GM21360 (cell line): ENCODE measurements at regions not wholly inside any gene's neighbourhood (a gene's known extent, or its start where the extent isn't known, plus 50 kb on each side); places are given as distances from the start of the nearest gene placed in this dataset.

Source experiments
- ATAC-seq: cut with Tn5 transposase; IDR thresholded peaks from one replicate; pipeline ENCODE4 v1.9.1; 2021; ENCODE audit warnings: mild to moderate bottlenecking, moderate library complexity; ENCODE audit not compliant: unreplicated experiment

DNA sequence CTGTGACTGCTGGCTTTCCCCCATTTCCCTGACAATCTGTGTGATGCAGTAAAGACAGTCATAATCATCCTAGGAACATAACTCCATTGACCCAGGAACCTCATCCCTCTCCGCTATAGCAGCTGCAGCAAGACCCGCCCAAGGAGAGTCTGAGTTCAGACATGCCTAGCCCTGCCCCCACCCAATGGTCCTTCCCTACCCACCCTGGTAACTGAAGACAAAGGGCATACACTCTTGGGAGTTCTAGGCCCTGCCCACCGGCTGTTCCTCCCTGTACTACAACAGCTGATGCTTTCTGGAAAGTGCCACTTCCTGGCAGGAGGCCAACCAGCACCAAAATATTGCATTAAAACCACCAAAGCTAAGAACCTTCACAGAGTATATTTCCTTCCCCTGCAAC, 1035.6 kb downstream of the C4orf33 start:
- no peak for ATAC-seq

DNA sequence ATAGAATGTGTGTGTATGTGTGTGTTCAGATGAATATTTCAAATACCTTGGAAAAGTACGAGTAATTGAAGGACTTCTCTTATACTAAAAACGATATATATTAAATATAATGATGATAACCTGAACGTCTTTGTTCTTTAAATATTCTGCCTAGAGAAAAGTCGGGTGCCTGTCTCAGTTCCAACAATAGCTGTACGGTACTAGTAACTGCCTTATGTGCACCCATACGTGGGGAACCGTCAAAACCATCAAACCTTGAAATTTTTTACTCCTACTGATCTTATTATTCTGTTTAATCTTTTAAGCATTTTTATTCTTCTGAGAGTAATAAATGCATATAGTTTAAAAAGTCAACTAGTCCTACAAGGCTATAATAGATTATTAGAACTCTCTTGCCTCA, 1045.7 kb downstream of the C4orf33 start:
- ATAC-seq, result no peak

- no peak for ATAC-seq
These were observed 1047.7 kb downstream of the C4orf33 start for GRCh38 chr4:130143656-130144055.

DNA sequence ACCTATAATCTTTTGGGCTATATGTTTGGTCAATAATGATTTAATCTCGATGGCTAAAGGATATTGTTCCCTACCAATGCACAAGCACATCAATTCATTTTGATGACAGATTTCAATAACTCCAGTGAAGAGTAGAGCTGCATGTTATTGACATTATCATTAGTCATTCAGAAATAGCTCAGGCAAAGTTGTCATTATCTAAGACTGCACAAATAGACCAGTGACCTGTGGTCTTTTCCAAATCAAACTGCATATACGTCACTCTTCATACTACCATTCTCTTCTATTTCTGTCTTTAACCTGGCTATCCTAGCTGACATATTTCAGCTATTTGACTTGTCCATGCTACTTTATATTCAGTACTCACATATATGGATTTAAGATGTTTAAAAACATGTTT, 1050.8 kb downstream of the C4orf33 start:
- ATAC-seq, result no peak

GRCh38 chr4:130147641-130148040, 1051.7 kb downstream of the C4orf33 start:
- no peak for ATAC-seq

- no peak for ATAC-seq
These were observed 1058.9 kb downstream of the C4orf33 start for GRCh38 chr4:130154901-130155300.

DNA sequence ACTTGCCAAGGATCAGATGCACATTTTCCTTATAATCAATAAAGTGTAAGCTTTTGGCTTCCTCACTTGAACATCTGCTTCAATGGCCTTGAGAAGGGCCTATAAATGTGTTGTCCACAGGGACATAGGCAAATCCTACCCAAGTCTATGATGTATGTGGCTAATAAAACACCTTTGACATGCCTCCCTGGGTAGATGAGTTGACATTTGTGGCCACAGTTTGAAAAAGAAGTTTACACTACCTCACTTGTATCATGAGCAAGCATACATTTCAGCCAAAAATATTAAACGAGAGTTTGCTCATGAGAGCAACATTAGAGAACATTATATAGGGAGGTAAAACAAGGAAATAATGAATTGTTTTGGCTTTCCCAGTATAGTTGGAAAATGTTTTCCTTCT, 1067.7 kb downstream of the C4orf33 start:
- no peak for ATAC-seq

DNA sequence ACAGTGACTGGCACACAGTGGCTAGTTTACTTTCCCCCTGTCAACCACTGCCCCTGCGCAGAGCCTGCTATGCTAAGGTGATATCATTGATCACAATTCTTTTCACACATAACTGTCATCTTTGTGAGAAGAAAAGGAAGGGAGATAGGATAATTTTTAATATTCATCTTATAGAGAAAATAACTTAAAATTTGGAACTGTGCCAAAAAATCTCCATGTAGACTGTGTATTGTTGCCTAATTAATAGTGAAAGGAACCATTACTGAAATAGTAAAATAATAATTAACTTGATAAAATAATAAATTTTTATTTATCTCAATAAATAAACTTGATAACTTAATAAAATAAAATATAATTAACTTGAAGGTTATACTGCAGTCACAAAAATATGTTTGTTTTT, 1069.4 kb downstream of the C4orf33 start:
- no peak for ATAC-seq

GRCh38 chr4:130172156-130172555, 1076.2 kb downstream of the C4orf33 start:
- no peak for ATAC-seq

DNA sequence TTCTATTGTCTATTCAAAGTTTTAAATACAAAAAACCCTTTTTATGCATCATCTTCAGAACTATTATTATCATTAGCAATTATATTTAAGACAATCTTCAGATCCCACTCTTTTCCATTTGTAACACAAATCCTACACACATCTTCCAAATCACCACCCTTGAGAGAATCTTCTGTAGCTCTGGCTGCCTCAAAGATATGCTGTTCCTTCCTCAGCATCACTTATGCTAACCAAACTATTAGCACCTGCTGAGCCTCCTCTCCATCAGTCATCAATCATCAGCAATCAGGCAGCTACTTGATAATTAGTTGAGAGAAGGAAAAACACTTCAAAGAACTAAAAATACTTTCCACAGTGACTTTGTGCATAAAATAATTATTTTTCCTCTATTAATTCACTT, 1082.2 kb downstream of the C4orf33 start:
- ATAC-seq, result no peak

- ATAC-seq, result no peak
These were observed 1087.1 kb downstream of the C4orf33 start for GRCh38 chr4:130183096-130183495.

DNA sequence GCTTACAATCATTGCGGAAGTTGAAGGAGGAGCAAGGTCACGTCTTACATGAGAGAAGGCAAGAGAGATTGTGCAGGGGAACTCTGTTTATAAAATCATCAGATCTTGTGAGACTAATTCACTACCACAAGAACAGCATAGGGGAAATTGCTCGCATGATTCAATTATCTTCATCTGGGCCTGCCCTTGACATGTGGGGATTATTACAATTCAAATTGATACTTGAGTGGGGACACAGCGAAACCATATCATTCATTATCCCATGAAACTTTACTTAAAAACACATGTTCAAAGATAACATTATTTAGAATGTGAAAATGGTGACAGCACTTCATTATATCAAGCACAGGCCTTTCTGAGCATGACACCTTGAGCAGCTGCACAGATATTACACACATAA, 1087.8 kb downstream of the C4orf33 start:
- ATAC-seq, result no peak

GRCh38 chr4:130185123-130185522, 1089.2 kb downstream of the C4orf33 start:
- ATAC-seq, result no peak

- no peak for ATAC-seq
These were observed 1091.0 kb downstream of the C4orf33 start for GRCh38 chr4:130186931-130187330.

DNA sequence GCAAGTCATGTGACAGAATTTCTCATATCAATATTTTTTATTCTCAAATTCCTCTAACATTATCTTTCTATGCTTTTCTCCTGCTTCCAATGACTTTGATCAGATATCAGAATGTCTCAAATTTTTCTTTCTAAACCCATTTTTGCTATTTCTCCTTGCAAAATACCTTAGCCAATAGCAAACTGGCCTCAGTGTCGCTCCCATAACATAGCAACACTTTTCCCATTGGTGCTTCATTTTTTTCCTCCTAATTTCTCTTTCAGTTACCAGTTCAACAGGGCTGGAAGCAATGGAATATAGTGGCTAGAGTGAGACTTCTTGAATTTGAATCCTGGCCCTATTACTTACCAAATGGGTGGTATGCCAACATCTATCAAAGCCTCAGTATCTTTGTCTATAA, 1091.6 kb downstream of the C4orf33 start:
- ATAC-seq, result no peak

GRCh38 chr4:130192787-130193186, 1096.8 kb downstream of the C4orf33 start:
- ATAC-seq, result no peak

- ATAC-seq, result no peak
These were observed 1102.0 kb downstream of the C4orf33 start for GRCh38 chr4:130197946-130198345.

GRCh38 chr4:130203571-130203970, 1107.6 kb downstream of the C4orf33 start:
- no peak for ATAC-seq

- no peak for ATAC-seq
These were observed 1114.9 kb downstream of the C4orf33 start for GRCh38 chr4:130210864-130211263.

GRCh38 chr4:130214268-130214667, 1118.3 kb downstream of the C4orf33 start:
- ATAC-seq, result no peak

DNA sequence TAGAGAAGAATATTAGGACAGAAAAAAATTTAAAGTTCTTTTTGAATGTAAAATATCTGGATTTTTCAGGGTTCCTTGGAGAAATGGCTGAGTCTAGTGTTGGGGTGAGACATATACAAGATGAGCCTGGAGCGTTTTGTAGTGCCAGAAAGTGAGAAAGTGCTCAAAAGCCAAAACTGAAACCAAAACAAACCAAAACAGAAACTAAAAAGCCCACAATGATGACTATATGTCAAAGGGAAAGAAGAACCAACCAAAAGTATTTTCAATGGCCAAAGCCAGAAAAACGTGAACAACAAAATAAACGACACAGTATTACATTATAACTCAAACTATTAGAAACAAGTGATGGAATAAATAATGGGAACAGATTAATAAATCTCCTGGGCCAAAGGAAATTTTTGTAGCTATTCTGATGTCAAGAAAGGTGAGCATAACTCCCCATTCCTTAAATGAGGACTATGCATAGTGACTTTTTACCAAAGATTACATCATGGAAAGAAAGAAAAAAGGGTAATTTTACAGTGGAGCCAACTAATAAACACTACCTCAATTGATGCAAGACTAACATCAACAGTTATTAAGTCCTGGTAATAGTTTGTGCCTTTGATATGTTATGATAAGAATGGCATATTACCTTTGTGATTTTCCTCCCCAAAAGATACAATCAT, 1137.6 kb downstream of the C4orf33 start:
- ATAC-seq, result peak; percentile 100

- no peak for ATAC-seq
These were observed 1142.2 kb downstream of the C4orf33 start for GRCh38 chr4:130238121-130238520.

DNA sequence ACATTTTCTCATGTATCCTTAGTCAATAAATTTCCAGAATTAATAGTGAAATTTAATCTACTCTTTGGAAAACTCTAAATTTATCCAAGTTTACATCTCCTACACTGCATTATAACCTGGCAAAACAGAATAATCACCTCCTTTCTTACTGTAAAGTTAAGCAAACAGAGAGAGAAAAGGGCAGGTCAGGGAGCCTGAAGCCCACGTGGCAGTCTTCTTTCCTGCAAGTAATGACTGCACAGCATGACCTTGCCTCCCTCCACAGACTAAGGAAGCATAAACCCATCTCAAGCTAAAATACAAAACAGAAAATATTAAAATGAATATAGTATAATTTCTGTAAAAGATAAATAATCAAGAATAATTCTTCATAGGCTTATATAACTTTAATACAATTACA, 1153.0 kb downstream of the C4orf33 start:
- ATAC-seq, result no peak
